Heart left ventricle (tissue), 13 donors: ENCODE measurements at regions not wholly inside any gene's neighbourhood (a gene's known extent, or its start where the extent isn't known, plus 50 kb on each side); places are given as distances from the start of the nearest gene placed in this dataset.

ENCODE experiments used
- POLR2A ChIP-seq, 2 donors: fragments of 450-650 bp; IDR thresholded peaks; one replicate each; pipeline ENCODE4 v1.6.1; 2017; ENCODE audit warnings: antibody characterized with exemption in 2 of 2, mild to moderate bottlenecking in 2 of 2, moderate library complexity in 2 of 2
- TF ChIP-seq, protein P1 (sequence below), 12 donors: fragments of 200-600 bp; sonication (generic) in 4 of 12; IDR thresholded peaks; one replicate each; pipeline versions ENCODE4 v1.5.0 to v1.8.0; 2018 to 2022; ENCODE audit warnings: antibody characterized with exemption in 12 of 12, mild to moderate bottlenecking in 5 of 12
- donor health status: ischemic (EF 13 %, LVEDD 7.1; RV severe dilation, severe dysfunction).
- donor health status: DM: no; HTN: yes; CAD: no.
- donor health status: DM: no; HTN: no; CAD: no.
- donor health status: ischemic (EF 25% LVEDD 6.9; RV normal size, moderate dysfunction).
- donor health status: ischemic (EF 25% LVEDD 5.7; RV mildly dilated, moderate dysfunction).
- donor health status: ischemic (EF 35%, LVEDD 5.7; RV mildly dilated, moderate dysfunction).
- donor health status: nonischemic (EF 11% LVEDD 7.7; RV severe dilation, severe dysfunction).
- donor health status: DM: yes; HTN: yes; CAD: no.
- donor health status: PGD.
- donor health status: ischemic (EF 29% LVEDD 5.4; RV normal size, mild dysfunction).
- donor health status: nonischemic (EF 23%, LVEDD 6.1; RV moderate dilation, normal function).

DNA sequence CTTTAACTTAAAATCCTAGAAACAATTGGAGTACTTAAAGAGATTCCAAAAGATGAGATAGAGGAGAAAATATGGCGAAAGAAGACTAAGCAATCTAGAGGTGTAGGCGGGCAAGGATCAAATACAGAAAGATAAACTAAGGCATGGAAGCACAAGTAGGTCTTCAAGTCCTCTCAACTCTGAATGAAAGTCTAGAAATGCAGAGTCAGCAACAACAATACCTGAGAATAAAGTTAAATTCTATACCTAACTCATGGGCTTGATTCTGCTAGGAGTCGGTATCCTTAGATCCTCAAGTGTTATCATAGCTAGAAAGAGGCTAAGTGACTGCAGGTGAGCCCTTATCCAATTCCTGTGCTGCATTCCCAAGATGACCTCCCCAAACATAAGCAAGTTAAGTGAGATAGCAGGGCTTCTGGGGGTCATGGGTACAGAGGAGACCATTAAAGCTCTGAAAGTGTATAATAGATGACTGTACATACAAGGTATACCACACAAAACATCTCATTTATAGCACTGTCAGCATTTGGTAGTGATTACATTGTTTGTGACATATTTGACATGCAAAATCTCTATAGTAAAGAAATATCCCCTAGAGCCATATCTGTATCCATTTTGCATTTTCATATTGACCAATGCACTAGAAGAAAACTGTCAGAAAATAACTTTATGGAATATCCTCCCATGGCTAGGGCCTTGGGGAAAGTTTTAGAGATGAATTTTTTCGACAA, 82.5 kb upstream of the ARID2 start:
- TF ChIP-seq, protein P1, sequence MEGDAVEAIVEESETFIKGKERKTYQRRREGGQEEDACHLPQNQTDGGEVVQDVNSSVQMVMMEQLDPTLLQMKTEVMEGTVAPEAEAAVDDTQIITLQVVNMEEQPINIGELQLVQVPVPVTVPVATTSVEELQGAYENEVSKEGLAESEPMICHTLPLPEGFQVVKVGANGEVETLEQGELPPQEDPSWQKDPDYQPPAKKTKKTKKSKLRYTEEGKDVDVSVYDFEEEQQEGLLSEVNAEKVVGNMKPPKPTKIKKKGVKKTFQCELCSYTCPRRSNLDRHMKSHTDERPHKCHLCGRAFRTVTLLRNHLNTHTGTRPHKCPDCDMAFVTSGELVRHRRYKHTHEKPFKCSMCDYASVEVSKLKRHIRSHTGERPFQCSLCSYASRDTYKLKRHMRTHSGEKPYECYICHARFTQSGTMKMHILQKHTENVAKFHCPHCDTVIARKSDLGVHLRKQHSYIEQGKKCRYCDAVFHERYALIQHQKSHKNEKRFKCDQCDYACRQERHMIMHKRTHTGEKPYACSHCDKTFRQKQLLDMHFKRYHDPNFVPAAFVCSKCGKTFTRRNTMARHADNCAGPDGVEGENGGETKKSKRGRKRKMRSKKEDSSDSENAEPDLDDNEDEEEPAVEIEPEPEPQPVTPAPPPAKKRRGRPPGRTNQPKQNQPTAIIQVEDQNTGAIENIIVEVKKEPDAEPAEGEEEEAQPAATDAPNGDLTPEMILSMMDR (IDR thresholded peaks at IDR 0.05): no peak
- no peak for TF ChIP-seq POLR2A (IDR thresholded peaks at IDR 0.05)
